Stimulated activated CD8-positive, alpha-beta memory T cell treated with anti-CD3 and anti-CD28 coated beads, Interleukin-12 subunit alpha, Interleukin-12 subunit beta, amount 100 ng/mL, for 4 hours (primary cell): ENCODE measurements at regions not wholly inside any gene's neighbourhood (a gene's known extent, or its start where the extent isn't known, plus 50 kb on each side); places are given as distances from the start of the nearest gene placed in this dataset.
"Not testable (repeated sequence)": the region's sequence is repeated elsewhere in the genome, so short reads cannot be mapped to it uniquely, and the experiment has no call there.

ENCODE experiments used
- DNase-seq: peaks from one replicate; pipeline ENCODE4 v3.0.0-alpha.2; 2020; ENCODE audit warnings: low read depth

- no peak for DNase-seq
Observed at GRCh38 chr3:177787279-177788041, 590.2 kb upstream of the TBL1XR1 start.

- no peak for DNase-seq
Observed at GRCh38 chr3:177789500-177789899, 592.2 kb upstream of the TBL1XR1 start.

- DNase-seq = no peak
Observed at GRCh38 chr3:177792311-177793030, 595.2 kb upstream of the TBL1XR1 start.

GRCh38 chr3:177793451-177793850 is 596.2 kb upstream of the TBL1XR1 start:
- no peak for DNase-seq

- no peak for DNase-seq
Observed at GRCh38 chr3:177795216-177795615, 597.9 kb upstream of the TBL1XR1 start.

DNA sequence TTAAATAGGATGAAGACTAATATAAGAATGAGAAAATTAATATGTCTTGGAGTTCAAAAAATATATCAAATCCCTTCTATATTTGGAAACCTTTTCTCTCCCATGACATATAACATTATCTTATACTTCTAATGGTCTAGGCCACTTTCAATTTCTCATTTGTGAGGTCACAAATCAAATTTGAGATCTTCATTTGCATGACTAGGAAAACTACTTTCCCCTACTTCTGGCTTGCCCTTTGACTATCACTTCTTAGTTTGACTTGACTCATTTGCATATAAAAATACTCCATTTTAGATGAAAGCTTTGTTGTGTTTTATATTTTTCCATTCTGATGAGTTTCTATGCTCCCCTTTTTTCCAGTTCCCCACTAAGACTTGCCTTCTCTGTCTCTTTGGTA is 598.6 kb upstream of the TBL1XR1 start:
- no peak for DNase-seq

DNA sequence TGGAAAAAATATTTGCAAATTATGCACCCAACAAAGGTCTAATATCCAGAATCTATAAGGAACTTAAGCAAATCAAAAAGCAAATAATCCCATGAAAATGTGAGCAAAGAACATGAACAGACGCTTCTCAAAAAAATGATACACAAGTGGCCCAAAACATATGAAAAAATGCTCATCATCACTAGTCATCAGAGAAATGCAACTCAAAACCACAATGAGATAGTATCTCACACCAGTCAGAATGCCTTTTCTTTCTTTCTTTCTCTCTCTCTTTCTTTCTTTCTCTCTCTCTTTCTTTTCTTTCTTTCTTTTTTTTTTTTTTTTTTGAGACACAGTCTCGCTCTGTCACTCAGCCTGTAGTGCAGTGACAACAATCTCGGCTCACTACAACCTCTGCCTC is 602.9 kb upstream of the TBL1XR1 start:
- DNase-seq = not testable (repeated sequence)

DNA sequence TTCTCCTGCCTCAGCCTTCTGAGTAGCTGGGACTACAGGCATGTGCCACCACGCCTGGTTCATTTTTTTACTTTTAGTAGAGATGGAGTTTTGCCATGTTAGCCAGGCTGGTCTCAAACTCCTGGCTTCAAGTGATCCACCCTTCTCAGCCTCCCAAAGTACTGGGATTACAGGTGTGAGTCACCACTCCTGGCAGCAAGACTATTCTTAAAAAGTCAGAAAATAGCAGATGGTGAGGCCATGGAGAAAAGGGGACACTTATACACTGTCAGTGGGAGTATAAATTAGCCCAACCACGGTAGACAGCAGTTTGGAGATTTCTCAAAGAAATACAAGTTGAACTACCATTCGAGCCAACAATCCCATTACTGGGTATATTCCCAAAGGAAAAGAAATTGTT is 603.3 kb upstream of the TBL1XR1 start:
- DNase-seq = no peak

DNA sequence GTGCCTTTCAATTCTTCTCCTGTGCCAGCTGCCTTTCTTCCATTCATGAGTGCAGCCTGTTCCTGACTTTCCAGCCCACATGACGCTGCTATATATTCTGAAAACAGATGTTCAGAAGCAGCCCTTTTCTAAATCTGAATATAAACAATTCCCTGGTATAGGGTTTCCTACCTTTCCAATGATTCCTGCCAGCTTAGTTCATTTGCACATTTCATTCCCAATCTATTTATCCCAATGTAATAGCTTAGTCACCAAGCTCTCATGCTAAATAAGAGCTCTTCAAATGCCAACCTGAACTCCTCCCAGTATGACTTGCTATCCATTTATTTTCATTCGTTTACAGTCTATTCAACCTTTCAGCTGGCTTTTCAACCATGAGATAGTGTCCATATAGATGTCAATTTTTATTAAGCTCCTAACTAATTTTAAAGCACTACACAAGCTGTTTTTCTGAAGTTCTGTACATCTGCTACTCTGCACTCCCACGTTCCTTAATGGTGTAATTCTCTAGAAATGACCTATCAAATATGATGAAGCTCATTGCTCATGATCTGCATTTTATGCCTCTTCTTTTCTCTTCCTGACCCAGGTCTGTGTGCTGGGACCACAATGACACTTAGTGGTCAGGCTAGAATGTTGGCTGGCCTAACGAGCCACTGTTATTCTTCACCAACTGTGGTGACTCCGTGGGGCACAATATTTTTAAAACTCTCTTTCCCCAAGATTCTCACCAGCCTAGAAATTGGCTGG is 605.0 kb upstream of the TBL1XR1 start:
- no peak for DNase-seq

GRCh38 chr3:177803500-177803899 is 606.2 kb upstream of the TBL1XR1 start:
- DNase-seq = no peak

GRCh38 chr3:177804032-177804431 is 606.8 kb upstream of the TBL1XR1 start:
- no peak for DNase-seq

- DNase-seq = no peak
Observed at GRCh38 chr3:177804646-177805045, 607.4 kb upstream of the TBL1XR1 start.

GRCh38 chr3:177807150-177807875 is 610.0 kb upstream of the TBL1XR1 start:
- DNase-seq = no peak

DNA sequence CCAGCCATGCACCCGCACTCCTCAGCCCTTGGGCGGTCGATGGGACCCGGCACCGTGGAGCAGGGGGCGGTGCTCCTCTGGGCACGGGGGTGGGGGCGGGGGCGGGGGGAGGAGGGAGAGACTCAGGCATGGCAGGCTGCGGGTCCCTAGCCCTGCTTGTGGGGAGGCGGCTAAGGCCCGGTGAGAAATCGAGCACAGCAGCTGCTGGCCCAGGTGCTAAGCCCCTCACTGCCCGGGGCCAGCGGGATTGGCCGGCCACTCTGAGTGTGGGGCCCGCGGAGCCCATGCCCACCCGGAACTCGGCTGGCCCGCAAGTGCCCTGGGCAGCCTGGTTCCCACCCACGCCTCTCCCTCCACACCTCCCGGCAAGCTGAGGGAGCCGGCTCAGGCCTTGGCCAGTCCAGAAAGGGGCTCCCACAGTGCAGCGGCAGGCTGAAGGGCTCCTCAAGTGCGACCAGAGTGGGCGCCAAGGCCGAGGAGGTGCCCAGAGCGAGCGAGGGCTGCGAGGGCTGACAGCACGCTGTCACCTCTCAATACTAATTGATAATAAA is 611.7 kb upstream of the TBL1XR1 start:
- not testable (repeated sequence) for DNase-seq

DNA sequence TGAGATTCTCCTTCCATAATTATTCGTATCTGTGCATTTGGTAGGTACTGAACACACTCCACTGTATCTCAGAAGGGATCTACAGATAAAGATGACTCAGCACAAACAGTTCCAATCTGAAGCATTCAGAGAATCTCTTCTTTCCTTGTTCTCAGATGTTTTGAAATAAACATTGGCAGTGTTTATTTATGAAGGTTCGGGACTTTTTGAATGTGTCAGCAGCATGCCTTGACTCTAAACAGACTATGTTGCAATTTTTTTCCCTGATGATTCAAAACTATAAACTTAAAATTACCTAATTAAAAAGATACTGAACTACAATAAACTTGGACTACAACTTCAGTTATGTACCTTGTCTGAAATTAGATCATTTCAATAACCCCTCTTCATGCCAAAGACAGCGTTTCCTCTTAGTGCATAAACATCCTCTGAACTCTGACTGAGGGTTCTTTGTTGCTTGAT is 612.9 kb upstream of the TBL1XR1 start:
- DNase-seq = no peak

- DNase-seq = no peak
Observed at GRCh38 chr3:177811112-177811511, 613.8 kb upstream of the TBL1XR1 start.

GRCh38 chr3:177811835-177812234 is 614.6 kb upstream of the TBL1XR1 start:
- DNase-seq = no peak

GRCh38 chr3:177812492-177812891 is 615.2 kb upstream of the TBL1XR1 start:
- no peak for DNase-seq

DNA sequence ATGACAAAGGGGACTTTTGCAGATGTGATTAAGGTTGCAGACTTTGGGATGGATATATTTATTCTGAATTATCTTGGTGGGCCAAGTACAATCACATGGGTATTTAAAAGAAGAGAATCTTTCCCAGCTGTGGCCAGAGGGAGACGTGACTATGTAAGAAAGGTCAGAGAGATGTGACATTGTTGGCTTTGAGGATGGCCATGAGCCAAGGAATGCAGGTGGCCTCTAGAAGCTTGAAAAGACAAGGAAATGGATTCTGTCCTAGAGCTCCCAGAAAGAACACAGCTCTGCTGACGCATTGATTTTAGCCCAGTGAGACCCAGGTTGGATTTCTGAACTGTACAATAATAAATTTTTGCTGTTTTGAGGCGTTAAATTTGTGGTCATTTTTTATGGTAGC is 616.0 kb upstream of the TBL1XR1 start:
- DNase-seq = no peak

GRCh38 chr3:177816667-177817208 is 619.5 kb upstream of the TBL1XR1 start:
- no peak for DNase-seq

GRCh38 chr3:177817751-177818150 is 620.5 kb upstream of the TBL1XR1 start:
- no peak for DNase-seq
